Dedifferentiated amniotic fluid mesenchymal stem cell (primary cell): ENCODE measurements at regions not wholly inside any gene's neighbourhood (a gene's known extent, or its start where the extent isn't known, plus 50 kb on each side); places are given as distances from the start of the nearest gene placed in this dataset.
"Not testable (repeated sequence)": the region's sequence is repeated elsewhere in the genome, so short reads cannot be mapped to it uniquely, and the experiment has no call there.

Source experiments
- DNase-seq: peaks from one replicate; pipeline ENCODE4 v3.0.0-alpha.2; 2016; ENCODE audit errors: extremely low spot score

DNA sequence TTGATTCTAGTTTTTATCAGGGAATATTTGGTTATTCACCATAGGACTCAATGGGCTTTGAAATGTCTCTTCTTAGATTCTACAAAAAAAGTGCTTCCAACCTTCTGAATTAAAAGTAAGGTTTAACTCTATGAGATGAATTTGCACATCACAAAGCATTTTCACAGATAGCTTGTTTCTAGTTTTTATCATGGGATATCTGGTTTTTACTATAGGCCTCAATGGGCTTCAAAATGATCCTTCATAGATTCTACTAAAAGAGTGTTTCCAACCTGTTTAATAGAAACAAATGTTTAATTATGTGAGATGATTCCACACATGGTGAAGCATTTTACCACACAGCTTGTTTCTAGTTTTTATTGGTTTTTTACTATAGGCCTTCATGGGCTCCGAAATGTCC lies 560.7 kb downstream of the KCNJ18 start:
- no peak for DNase-seq

GRCh38 chr17:22265807-22266206 lies 573.5 kb downstream of the KCNJ18 start:
- no peak for DNase-seq

DNA sequence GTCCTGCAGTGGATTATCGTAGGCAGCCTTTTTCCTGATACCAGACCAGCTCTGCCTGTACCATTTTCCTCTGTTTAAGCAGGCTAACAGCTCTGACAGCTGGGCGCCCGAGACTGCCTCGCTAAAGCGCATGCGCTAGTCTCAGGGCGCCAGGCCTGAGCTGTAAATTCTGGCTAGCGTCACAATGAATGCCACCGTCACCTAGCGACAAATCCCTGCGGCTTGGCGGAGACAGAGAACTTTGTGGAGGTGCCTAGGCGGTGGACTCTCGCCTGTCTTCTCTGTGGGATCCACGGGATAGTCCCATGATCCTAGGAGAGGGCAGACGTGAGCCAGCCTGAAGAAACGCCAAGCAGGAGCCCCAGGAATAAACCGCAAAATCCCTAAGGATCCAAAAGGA lies 573.9 kb downstream of the KCNJ18 start:
- no peak for DNase-seq

DNA sequence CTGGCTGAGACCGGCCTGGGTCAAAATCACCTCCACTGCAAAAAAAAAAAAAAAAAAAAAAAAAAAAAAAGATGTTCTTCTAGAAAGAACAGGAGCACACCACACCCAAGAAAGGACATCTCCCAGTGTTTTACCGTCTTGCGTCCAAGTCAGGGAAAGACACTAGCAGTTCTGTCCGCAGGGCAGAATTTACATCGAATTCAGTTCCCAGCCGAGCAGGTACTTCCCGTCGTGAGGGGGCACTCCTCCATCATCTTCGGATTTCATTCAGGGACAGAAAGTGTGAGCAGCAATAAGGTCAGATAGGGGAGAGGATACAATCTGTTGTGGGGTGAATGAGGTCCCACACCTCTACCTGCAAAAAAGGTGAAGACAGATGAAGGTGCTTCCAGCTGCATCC lies 574.7 kb downstream of the KCNJ18 start:
- no peak for DNase-seq

DNA sequence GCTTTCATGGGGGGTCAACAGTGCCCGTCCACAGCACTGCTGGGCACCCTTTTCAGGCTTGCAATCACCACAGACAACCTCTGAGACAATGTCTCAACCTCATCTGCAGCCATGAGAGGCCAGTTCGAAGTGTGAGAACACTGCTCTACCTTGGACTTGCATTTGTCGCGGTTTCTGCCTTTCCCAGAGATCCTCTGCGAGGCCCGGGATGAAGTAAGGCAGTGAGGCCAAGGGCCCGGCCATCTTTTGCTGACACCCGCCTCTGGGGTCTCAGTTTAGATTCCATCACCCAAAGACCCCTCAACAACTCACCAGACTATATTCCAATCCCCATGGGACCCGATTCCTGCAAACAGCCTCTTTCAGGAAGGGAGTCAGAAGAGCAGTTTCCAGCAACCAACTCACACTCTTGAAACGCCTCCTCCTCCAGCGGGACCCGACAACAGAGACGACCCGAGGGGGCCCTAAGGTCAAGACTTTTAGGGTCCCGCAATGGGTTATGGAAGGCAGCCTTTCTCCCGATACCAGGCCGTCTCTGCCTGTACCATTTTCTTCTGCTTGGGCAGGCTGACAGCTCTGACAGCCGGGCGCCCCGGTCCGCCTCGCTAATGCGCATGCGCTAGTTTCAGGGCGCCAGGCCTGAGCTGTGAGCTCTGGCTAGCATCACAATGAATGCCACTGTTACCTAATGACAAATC lies 576.0 kb downstream of the KCNJ18 start:
- no peak for DNase-seq

- DNase-seq, result no peak
These were observed 576.5 kb downstream of the KCNJ18 start for GRCh38 chr17:22268912-22269220.

DNA sequence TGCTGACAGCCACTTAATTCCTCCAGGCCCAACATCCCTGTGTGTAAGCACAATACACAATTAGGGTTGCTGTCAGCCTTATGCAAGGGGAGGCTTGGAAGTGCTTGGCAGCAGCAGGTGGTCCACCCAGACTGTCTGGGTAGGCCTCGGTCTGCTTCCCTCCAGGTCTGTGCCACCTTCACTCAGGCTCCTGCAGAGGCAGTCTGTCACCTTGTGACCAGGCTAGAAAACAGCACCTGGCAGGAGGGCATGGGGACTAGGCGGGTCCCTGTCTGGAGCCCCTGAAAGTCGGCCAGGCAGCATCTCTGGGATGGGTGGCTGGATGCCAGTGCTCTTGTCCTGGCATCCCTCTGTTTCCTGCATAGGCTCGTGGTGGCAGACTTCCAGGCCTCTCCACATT lies 578.1 kb downstream of the KCNJ18 start:
- DNase-seq, result no peak

- DNase-seq, result not testable (repeated sequence)
These were observed 578.5 kb downstream of the KCNJ18 start for GRCh38 chr17:22270809-22271208.

DNA sequence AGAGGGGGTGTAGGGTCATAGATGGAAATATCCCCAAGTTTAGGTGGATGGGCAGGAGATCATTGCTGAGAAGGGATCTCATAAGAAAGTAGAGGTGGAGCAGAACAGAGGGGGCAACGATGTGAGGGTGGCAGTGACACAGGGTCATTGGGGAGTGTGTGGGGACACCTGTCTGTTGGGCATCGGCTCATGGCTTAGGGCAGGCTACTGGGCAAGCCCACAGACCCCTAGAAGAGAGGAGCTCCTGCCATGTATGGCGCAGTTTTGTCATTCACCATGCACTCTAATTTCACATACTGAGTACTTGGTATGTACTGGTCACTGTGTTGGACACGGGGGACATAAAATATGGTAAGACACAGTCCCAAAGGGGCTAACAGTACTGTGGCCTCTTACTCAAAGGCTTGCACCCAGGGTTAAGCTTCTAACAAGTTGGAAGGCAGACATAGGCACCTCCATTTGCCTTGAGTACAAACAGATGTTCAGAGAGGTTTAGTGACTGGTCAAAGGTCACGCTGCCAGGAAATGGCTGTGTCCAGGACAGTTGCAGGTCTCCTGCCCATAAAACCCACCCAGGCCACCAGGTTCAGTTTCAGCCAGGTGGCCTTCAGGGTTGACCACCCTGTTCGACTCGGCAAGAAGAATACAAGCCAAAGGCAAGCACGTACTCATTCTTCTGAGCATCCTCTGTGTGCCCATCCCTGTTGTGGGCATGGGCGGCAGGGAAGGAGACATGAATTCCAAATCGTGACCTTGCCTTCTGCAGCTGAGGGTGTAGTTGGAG lies 580.2 kb downstream of the KCNJ18 start:
- DNase-seq, result no peak

DNA sequence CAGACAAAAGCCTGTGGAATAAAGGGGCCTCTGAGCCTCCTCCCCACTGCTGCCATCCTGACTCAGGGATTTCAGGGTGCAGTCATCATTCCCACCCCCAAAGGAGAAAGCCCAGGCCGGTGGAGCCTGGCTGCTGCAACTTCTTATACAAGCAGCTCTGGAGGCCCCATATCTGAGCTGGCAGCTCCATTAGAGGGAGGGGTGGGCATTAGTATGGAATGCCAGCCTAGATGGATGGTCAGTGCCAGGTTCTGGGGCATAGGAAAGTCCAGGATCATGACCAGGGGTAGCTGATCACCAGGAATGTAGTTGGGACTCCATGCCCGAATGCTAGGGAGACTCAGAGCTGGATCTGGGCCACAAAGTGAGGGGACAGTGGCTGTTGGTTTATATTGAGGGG lies 581.0 kb downstream of the KCNJ18 start:
- no peak for DNase-seq

- DNase-seq, result no peak
These were observed 585.3 kb downstream of the KCNJ18 start for GRCh38 chr17:22277595-22277994.

DNA sequence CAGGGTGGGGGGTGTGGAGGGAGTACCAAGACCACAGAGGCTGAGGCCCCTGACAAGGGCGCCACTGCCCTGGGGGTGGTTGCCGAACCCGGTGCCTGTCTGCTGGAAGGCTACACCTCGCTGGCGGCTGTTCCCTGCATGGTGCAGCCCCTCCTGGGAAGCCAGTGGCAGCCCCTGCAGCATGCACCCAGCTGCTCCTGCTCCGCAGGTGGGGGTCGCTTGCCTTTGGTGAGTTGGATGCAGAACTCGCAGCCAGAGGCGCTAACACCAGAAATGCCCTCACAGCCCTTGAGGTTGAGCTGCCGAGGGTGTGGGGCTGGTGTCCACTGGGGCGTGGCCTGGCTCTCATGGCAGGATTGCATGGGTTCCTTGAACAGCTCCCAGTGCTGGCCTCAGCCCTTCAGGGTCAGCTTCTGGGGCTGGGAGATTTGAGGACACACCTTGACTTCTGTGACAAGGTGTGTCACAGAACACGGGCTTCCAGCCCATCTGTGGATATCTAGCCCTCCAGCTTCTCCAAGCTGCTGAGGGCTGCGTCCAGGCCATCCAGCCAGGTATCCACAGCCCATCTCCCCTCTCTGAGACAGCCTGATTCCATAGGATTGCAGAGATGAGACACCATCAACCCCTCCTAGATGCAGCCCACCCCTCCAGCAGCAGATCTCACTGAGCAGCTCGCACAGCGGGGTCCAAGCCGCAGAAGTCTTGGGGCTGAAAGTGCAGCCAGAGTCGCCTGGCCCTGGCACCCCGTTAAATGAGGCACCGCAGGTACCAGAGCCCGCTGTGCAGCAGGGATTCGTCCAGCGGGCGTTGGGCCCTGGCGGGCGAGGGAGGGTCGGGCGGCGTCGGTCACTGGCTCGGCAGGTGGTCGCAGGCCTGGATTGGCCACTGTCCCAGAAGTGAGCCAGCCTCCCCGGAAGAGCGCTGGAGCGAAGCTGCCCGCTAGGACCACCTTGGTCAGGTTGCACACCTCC lies 586.3 kb downstream of the KCNJ18 start:
- DNase-seq, result no peak

DNA sequence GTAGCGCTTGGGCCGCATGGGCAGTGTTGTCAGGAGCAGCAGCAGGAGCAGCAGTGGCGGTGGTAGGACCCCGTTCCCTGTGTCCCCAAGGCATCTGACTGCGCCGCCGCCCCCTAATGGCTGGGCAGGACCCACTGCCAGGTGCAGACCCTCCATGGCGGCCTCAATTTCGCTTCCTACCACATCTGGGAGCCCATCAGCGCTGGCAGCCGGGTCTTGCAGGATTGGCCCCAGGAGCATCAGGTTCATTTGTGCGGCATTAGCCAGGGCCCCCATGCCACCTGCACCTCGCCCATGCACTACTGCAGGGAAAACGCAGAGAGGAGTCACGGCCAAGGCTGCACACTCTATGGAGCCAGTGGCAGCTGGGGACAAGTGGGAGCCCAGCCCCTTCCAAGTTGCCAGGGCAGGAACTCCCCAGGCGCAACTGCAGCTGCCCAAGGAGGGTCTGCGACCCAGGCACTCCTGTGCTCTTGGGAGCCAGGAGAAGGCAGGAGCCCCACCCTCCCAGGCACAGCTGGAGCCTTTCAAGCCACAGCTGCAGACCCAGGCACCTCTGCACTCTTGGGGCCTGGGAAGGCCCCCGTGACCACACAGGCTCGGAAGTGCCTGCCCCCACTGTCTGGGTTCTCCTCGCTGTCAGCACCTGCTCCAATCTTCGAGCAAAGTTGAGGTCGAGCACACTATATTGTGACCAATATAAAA lies 594.2 kb downstream of the KCNJ18 start:
- no peak for DNase-seq

DNA sequence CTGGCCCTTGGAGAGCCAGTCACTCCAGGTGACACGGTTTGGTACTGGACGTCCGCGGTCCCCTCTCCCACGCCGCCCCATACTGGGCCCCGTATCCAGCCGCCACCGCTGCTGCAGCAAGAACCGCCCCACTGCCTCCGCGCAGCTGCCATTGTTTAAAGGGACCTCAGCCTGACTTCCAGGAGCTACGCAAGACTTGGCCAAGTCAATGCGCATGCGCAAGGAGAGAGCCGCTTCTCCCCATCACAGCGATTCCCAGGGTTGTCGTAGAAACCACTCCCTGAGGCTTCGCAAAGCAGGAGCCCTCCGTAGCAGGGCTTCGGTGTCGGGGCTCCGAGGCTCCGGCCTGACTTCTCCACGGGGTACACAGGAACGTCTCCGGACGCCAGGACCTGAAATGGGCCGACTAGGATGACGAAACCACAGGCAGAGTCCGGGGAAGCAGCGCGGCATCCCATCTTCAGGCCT lies 606.2 kb downstream of the KCNJ18 start:
- not testable (repeated sequence) for DNase-seq

DNA sequence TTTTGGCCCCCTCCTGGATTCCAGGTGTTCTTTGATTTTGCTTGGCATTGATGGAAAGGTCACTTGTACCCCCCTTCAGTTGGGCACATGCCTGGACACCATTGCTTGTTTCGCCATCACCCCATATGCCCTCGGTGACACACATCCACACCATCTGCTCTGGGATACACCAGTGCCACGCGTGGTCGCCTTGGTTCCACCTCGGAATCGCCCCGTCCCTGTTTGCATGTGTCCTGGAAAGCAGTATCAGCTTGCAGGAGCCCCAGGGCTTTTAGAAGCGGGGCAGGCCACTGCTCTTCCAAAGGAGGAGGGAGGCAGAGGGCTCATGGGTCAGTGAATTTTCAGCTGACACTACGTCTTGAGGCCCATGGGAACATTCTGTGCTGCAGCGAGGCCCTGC lies 607.9 kb downstream of the KCNJ18 start:
- no peak for DNase-seq

GRCh38 chr17:22300731-22301352 lies 608.5 kb downstream of the KCNJ18 start:
- no peak for DNase-seq

DNA sequence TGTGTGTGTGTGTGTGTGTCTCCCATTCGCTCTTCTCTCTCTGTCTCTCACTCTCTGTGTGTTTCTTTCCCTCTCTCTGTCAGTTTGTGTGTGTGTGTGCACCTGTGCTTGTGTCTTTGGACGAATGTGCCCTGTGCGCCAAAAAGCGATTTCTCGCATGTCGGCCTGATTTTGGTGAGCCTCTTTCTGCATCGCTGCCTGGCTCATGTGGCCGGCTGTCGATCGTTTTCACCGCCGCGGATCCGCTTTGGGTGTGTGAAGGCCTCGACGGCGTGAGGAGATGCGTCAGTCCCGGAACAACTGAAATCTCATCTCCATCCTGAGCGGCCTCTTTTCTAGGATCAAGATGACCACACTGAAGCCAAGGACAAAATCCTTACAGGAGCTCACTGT lies 609.0 kb downstream of the KCNJ18 start:
- no peak for DNase-seq

DNA sequence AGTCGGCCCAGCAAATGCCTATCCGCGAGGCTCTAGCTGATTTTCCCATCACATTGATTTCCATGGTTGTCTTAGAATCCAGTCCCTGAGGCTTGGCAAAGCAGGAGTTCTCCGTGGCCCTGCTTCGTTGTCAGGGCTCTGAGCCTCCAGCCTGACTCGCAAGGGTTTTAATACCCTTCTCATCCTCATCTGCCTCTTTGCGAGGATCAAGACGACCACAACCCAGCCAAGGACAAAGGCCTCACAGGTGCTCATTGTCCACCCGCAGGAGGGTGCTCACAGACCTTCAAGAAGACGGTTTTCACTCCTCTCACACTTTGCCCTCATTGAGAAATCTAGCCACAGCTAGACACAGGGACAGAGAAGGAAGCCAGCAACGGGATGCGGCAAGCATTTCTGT lies 610.8 kb downstream of the KCNJ18 start:
- no peak for DNase-seq

DNA sequence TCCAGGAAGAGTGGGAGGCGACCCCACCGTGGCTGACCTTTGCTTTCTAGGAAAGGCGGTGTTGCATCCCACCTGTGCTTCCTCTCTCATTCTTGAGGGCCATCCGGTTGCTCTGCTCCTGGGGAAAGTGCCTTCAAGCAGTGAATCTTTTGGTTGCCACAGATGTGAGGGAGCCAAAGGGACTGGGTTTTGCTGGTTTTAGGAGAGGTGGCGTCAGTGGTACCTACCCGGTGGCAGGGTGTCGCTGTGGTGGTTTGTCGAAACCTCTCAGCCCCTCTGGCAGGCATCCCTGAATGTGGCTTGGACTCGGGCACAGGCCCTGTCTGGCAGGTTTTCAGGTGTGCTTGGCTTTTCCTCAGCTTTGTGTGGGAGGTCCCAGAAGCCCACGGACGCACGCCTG lies 611.5 kb downstream of the KCNJ18 start:
- DNase-seq, result no peak

- no peak for DNase-seq
These were observed 612.5 kb downstream of the KCNJ18 start for GRCh38 chr17:22304667-22305303.
